Mesothelial cell of epicardium (in vitro differentiated cells): ENCODE measurements at regions not wholly inside any gene's neighbourhood (a gene's known extent, or its start where the extent isn't known, plus 50 kb on each side); places are given as distances from the start of the nearest gene placed in this dataset.

ENCODE experiments used
- DNase-seq, 2 experiments: peaks; one replicate each; pipeline ENCODE4 v3.0.0; 2021; ENCODE audit warnings: low spot score in 2 of 2; ENCODE audit not compliant: unreplicated experiment in 2 of 2
- H3K27ac Mint-ChIP-seq: 2 replicates; pipeline ENCODE4 v1.8.0; 2021; ENCODE audit warnings: mixed read lengths
- H3K27me3 Mint-ChIP-seq: 2 replicates; pipeline ENCODE4 v1.8.0; 2021; ENCODE audit warnings: low read depth, mixed read lengths
- H3K36me3 Mint-ChIP-seq: 2 replicates; pipeline ENCODE4 v1.8.0; 2021; ENCODE audit warnings: mixed read lengths
- H3K4me1 Mint-ChIP-seq: 2 replicates; pipeline ENCODE4 v1.8.0; 2021; ENCODE audit warnings: mixed read lengths
- H3K4me3 Mint-ChIP-seq: 2 replicates; pipeline ENCODE4 v1.8.0; 2021; ENCODE audit warnings: mild to moderate bottlenecking, moderate library complexity, mixed read lengths
- H3K9me3 Mint-ChIP-seq: 2 replicates; pipeline ENCODE4 v1.8.0; 2021; ENCODE audit warnings: mixed read lengths
- TF ChIP-seq, protein P1 (sequence below): fragments of 200-600 bp; sonication (generic); IDR thresholded peaks from one replicate; pipeline ENCODE4 v1.5.0; 2021; ENCODE audit warnings: antibody characterized with exemption; ENCODE audit not compliant: unreplicated experiment

DNA sequence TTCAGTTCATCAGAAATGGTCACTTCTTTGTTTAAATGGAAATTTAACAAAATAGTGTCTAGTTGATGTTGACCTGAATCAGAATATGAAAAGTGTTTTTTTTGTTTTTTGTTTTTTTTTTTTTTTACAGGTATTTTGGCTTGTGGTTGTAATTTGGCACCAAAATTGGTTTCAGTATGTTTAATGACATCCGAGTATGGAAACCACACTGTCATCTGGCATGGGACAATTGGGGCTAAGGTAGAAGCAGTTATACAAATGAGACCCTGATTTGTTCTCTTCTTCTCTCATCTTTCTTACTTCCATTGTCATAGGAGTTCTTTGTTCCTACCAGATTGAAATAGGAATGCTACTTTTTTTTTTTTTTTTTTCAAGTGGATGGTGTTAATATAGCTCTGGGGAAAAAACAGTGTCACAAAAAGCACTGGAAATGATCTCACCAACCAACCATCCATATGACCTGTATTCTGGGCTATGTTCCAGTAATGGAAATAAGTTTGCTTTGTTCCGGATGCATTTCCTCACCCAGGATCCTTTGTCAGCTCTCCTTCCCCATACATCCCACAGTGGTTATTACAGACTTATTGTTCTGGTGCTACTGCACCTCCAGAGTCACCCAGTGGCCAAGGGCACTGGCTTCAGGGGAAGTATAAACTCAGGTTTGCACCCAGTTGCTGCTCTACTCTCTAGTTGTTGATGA, 95.8 kb downstream of the ATXN3L start:
- Mint-ChIP-seq H3K27me3 (no peaks in the 10 kb centered on the region), H3K4me3 (no peak overlapping the region), H3K36me3 (no peaks in the 10 kb centered on the region), H3K27ac (peak overlapping the region; percentile 85), H3K4me1 (peaks cover 29% of the 10 kb centered on the region), H3K9me3 (peaks cover 41% of the 10 kb centered on the region)
- TF ChIP-seq, protein P1, sequence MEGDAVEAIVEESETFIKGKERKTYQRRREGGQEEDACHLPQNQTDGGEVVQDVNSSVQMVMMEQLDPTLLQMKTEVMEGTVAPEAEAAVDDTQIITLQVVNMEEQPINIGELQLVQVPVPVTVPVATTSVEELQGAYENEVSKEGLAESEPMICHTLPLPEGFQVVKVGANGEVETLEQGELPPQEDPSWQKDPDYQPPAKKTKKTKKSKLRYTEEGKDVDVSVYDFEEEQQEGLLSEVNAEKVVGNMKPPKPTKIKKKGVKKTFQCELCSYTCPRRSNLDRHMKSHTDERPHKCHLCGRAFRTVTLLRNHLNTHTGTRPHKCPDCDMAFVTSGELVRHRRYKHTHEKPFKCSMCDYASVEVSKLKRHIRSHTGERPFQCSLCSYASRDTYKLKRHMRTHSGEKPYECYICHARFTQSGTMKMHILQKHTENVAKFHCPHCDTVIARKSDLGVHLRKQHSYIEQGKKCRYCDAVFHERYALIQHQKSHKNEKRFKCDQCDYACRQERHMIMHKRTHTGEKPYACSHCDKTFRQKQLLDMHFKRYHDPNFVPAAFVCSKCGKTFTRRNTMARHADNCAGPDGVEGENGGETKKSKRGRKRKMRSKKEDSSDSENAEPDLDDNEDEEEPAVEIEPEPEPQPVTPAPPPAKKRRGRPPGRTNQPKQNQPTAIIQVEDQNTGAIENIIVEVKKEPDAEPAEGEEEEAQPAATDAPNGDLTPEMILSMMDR, result no peak
- DNase-seq, result no peak

DNA sequence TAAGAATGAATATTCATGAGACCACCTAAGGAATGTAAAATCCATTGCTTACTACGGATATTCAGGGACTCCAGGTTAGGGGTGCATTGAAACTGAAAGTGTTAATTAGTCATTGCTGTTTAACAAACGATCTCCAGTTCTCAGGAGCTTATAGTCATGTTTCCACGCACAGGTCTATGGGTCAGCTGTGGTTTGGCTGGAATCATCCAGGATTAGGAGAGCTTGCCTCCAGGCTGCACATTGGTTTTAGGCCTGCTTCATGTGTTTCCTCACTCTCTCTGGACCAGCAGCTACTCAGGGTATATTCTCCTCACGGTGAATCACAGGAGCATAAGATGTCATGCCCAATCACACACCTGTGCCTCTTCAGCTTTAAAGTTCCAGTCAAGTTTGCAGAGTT, 98.9 kb downstream of the ATXN3L start:
- peak overlapping the region; percentile 91 for H3K27ac Mint-ChIP-seq
- H3K27me3 Mint-ChIP-seq, result no peaks in the 10 kb centered on the region
- H3K4me1 Mint-ChIP-seq, result peaks cover 32% of the 10 kb centered on the region
- no peaks in the 10 kb centered on the region for H3K36me3 Mint-ChIP-seq
- no peak overlapping the region for H3K4me3 Mint-ChIP-seq
- H3K9me3 Mint-ChIP-seq, result peaks cover 33% of the 10 kb centered on the region
- no peak for DNase-seq
- TF ChIP-seq, protein P1, result no peak

DNA sequence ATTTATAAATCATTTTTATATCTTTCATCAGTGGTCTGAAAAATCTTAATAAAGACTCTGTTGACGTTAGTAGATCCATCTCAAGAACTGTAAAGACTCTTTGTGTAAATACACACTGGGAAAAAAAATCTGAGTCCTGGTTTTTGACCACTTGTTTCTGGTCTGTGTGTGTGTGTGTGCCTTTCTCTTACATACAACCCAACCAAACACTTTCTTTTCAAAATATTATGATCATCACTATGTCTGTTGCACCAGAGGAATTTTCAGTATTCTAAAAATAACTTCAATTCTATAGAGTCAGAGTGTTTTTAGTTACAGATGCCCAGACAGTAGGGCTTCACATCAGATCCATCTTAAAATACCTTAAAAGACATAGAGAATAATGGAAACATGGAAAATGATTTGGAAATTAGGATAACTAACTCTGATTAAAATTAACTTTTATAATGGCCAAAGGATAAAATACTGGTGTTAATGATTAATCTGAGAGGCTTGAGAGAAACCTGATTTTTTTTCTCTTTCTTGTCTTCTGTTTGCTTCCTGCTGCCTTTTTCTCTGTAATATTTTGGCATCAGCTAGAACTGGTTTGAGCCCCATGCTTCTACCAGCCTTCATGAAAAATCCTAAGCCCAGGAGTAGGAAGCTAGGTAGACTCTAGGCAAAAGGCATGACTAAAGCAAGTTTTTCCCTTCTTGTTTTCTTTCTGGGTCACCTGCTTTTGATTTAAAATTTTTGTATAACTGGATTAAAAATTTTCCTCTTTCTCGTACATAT, 99.7 kb downstream of the ATXN3L start:
- Mint-ChIP-seq H3K36me3 (no peaks in the 10 kb centered on the region), H3K4me1 (peaks cover 35% of the 10 kb centered on the region), H3K4me3 (no peak overlapping the region), H3K27ac (peak overlapping the region; percentile 91), H3K27me3 (no peaks in the 10 kb centered on the region), H3K9me3 (peaks cover 33% of the 10 kb centered on the region)
- TF ChIP-seq, protein P1, result no peak
- DNase-seq, result no peak

DNA sequence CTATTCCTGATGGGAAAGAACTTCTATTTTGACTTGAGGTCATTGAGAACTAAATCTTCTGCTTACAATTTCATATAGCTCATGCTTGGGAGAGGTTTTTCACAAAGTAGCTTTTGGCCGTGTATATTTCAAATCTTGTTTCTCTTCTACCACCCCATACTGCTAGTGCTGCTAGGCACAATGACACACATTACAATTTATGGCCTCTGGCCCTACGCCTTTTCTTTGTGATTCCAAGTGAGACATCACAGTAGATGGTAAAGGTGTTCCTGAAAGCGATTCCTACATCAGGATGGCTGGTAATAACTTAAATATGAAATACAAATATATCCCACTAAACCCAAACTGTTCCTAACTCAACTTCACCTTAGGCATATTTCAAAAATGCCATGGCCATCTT, 101.1 kb downstream of the ATXN3L start:
- Mint-ChIP-seq H3K36me3 (no peaks in the 10 kb centered on the region), H3K4me1 (peaks cover 29% of the 10 kb centered on the region), H3K27me3 (no peaks in the 10 kb centered on the region), H3K4me3 (no peak overlapping the region), H3K27ac (no peak overlapping the region), H3K9me3 (peaks cover 31% of the 10 kb centered on the region)
- DNase-seq, result no peak
- TF ChIP-seq, protein P1, result no peak

DNA sequence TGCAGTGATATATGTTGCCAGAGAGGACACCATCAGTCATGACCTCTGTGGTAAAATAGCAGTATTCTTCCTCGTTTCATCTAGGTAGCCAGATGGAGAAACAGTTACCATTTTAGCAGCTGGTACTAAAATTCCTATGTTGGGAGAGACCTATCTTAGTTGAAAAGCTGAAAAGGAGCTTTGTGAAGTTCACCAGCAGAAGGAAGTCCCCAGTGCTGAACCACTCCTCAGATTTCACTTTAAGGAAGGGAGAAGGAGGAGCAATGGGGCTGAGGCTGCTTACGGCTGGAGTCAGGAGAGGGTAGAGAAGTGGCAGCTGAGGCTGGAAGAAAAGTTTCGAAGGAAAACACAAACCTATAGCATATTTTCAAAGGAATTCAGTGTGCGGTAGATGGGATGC, 103.7 kb downstream of the ATXN3L start:
- Mint-ChIP-seq H3K27me3 (no peaks in the 10 kb centered on the region), H3K27ac (peak overlapping the region; percentile 83), H3K36me3 (no peaks in the 10 kb centered on the region), H3K4me3 (no peak overlapping the region), H3K4me1 (peaks cover 34% of the 10 kb centered on the region), H3K9me3 (peaks cover 20% of the 10 kb centered on the region)
- TF ChIP-seq, protein P1, result no peak
- DNase-seq, result no peak
